HG02870 (cell line): ENCODE measurements at regions not wholly inside any gene's neighbourhood (a gene's known extent, or its start where the extent isn't known, plus 50 kb on each side); places are given as distances from the start of the nearest gene placed in this dataset.

Source experiments
- ATAC-seq: cut with Tn5 transposase; IDR thresholded peaks from one replicate; pipeline ENCODE4 v1.9.1; 2021; ENCODE audit warnings: mild to moderate bottlenecking, moderate library complexity; ENCODE audit not compliant: unreplicated experiment

- no peak for ATAC-seq
Measured at GRCh38 chr9:1462626-1463308, 412.6 kb downstream of the DMRT2 start.

GRCh38 chr9:1469996-1470395, 419.8 kb downstream of the DMRT2 start:
- peak; percentile 95 for ATAC-seq

DNA sequence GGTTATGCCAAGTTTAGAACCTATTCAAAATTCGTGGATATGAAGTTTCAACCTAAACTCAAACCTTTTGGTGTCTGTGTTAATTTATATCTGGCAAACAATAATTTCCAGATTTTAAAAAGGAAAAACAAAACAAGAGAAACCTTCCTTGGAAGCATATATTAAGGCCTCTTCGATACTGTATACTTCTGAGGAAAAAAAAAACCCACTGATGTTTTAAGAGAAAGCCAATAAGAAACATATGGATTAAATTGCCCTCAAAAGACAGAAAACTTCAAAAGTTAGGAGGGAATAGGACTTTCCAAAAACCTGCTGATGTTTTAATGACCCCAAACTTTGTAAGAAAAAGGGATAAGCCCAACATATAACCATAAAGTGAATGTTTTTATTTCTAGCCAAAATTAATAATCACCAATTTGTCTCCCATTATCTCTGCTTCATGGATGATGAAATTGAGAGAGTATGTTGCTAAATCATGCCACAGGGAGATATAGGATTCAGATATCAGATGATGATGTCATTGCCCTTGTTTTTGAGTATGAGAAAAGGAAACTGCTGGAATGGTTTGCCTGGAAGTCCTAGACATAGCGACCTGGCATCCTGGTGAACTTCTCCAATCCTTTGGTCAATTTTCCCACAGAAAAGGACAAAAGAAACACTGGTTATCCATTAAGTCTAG, 423.9 kb downstream of the DMRT2 start:
- ATAC-seq = no peak

GRCh38 chr9:1474671-1475070, 424.5 kb downstream of the DMRT2 start:
- no peak for ATAC-seq

DNA sequence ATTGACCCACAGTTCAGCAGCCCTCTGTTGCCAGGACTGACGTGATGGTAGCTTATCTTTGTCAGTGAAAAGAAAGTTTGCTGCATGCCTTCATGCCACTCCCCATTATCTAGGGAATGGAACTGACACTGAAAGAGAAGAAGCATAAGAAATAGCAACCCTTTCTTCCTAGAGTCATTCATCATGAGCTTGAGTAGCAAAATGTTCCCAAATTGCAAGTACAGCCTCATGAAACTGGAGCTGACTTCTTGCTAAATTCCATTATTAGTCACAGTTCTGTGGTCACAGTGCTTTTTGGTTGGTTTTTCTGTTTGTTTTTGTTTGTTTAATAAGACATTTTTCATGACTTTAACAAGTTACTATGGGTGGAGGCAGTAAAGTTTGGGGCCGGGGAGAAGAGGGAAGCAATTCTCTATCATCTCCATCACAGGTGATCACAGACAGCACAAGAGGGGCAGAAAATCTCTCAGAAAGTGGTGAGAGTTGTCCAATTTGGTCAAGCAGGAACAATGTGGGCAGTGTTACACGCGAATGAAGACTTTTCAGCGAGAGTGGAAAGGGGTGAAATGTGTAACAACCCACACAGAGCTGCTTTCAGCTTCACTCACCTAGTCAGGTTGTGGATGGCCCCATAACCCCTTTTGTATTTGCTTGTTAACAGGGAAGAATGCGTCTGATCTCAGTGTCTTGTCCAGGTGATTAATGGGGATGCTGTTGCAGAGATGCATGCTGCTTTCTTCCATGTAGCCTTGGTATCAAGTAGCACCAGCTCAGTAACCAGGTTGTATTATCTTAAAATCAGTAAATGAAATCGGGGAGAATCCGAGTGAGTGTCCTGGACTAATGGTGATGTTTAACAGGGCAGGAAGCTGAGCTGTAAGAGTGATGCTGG, 440.4 kb downstream of the DMRT2 start:
- ATAC-seq = peak; percentile 96

GRCh38 chr9:1492156-1492555, 442.0 kb downstream of the DMRT2 start:
- ATAC-seq = no peak

GRCh38 chr9:1495282-1496030, 445.3 kb downstream of the DMRT2 start:
- ATAC-seq = no peak

- no peak for ATAC-seq
Measured at GRCh38 chr9:1505489-1505888, 455.3 kb downstream of the DMRT2 start.

GRCh38 chr9:1510712-1511111, 460.6 kb downstream of the DMRT2 start:
- ATAC-seq = no peak

DNA sequence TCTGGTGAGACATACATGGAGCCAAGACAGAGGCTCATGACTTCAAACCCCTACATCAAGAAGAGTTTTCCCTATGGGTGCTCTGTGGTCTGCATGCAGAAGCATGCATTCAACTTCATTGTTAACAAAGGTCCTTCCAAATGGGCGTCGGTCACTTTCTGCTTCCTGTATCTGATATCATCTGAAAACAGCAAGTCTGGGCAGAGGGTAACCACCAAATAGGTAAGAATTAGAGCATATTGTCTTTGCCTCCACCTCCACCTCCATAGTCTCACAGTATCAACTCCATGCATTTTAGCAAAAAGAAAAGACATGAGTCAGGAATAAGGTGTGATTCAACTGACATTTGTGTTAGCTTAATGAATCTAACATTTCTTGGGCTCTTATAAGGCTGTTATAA, 462.9 kb downstream of the DMRT2 start:
- no peak for ATAC-seq

DNA sequence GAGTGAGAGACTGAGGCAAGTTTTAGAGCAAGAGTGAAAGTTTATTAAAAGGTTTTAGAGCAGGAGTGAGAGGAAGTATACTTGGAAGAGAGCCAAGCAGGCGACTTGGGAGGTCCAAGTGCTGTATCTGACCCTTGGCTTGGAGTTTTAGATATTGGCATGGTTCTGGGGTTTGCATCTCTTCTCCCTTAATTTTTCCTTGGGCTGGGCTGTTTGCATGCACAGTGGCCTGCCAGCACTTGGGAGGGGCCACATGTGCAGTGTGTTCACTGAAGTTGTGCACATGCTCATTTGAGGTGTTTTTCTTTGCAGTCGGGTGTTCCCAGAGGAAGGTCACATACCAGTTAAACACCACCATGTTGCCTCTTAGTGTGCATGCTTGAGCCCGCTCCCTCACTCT, 464.1 kb downstream of the DMRT2 start:
- ATAC-seq = no peak

DNA sequence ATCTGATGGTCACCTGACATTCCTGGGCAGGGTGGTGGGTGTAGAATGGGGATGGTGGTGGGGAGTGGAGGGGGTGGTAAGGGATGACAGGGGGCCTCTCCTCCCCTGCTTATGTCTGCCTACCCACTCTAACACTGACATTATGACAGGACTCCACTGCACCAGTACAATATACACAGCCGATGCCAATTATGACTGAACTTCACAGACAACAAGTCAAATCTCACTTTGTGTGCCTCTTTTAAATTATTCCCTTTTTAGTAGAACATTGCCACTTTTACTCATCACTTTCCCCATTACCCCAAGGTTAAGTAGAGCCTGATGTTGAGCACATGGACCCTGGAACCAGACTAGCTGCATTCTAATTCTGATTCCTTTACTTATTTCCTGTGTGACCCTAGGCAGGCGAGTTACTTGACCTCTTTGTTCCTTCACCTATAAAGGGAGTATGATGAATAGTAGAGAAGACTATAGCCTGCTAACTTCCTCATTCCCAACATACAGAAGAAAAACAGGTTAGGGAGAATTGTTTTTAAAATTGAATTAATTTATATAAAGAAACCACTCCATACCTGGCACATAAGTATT, 464.7 kb downstream of the DMRT2 start:
- peak; percentile 39 for ATAC-seq

DNA sequence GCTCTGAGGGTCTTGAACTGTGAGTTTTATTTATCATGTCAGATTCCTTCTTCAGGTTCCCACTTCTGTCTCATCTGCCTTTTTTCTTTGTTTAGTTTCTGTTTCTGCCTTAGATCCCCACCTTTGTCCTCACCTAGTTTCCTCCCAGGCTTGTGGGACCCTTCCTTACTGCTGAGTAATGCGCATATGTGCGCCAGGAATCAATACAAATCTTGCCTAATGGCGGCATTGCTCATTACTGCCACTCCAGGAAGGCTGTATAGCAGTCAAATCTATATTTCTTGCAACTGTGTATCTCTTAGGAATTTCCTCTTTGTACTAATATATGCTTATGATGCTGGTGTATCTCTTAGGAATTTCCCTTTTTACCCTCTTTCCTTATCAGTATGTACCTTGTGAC, 465.4 kb downstream of the DMRT2 start:
- no peak for ATAC-seq

DNA sequence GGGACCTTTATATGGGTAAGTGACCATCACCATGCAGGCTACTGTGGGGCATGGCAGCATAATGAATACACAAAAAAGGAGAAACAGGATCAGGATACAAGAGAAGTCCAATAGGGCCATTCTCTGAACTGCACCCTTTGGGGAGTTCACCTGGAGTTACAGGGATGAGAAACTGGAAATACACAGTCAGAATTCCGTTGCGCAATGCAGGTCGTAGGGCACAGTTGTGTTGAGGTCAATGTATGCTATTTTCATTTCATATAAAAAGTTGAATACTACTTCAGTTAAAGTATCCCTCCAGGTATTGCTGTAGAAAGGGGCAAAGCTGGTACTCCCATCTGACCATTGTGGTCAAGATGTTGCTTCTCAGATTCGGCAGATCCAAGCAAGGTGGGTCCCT, 471.4 kb downstream of the DMRT2 start:
- no peak for ATAC-seq

GRCh38 chr9:1522219-1522767, 472.1 kb downstream of the DMRT2 start:
- peak; percentile 83 for ATAC-seq

- no peak for ATAC-seq
Measured at GRCh38 chr9:1528456-1528855, 478.3 kb downstream of the DMRT2 start.

- no peak for ATAC-seq
Measured at GRCh38 chr9:1530696-1531095, 480.5 kb downstream of the DMRT2 start.

- no peak for ATAC-seq
Measured at GRCh38 chr9:1531424-1531823, 481.3 kb downstream of the DMRT2 start.

- ATAC-seq = no peak
Measured at GRCh38 chr9:1532171-1532570, 482.0 kb downstream of the DMRT2 start.

DNA sequence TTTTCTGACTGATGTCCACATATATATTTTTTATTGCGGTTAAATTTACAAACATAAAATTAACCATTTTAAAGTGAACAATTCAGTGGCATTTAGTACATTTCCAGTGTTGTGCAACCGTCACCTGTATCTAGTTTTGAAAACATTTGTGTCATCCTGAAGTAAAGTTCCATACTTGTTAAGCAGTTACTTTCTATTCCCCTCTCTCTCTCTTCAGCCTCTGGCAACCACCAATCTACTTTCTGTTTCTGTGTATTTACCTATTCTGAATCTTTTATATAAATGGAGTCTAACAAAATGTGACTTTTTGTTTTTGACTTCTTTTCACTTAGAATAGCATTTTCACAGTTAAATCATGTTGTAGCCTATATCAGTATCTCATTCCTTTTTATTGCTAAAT, 480.1 kb upstream of the SMARCA2 start:
- no peak for ATAC-seq
